Heart left ventricle (tissue), 13 donors: ENCODE measurements at regions not wholly inside any gene's neighbourhood (a gene's known extent, or its start where the extent isn't known, plus 50 kb on each side); places are given as distances from the start of the nearest gene placed in this dataset.
A peak's percentile ranks its signal among the peaks of the same experiment; 100 is the strongest.

Experiments used
- POLR2A ChIP-seq, 2 donors: fragments of 450-650 bp; IDR thresholded peaks; one replicate each; pipeline ENCODE4 v1.6.1; 2017; ENCODE audit warnings: antibody characterized with exemption in 2 of 2, mild to moderate bottlenecking in 2 of 2, moderate library complexity in 2 of 2
- TF ChIP-seq, protein P1 (sequence below), 12 donors: fragments of 200-600 bp; sonication (generic) in 4 of 12; IDR thresholded peaks; one replicate each; pipeline versions ENCODE4 v1.5.0 to v1.8.0; 2018 to 2022; ENCODE audit warnings: antibody characterized with exemption in 12 of 12, mild to moderate bottlenecking in 5 of 12
- donor health status: ischemic (EF 13 %, LVEDD 7.1; RV severe dilation, severe dysfunction).
- donor health status: DM: no; HTN: yes; CAD: no.
- donor health status: DM: no; HTN: no; CAD: no.
- donor health status: ischemic (EF 25% LVEDD 6.9; RV normal size, moderate dysfunction).
- donor health status: ischemic (EF 25% LVEDD 5.7; RV mildly dilated, moderate dysfunction).
- donor health status: ischemic (EF 35%, LVEDD 5.7; RV mildly dilated, moderate dysfunction).
- donor health status: nonischemic (EF 11% LVEDD 7.7; RV severe dilation, severe dysfunction).
- donor health status: DM: yes; HTN: yes; CAD: no.
- donor health status: PGD.
- donor health status: ischemic (EF 29% LVEDD 5.4; RV normal size, mild dysfunction).
- donor health status: nonischemic (EF 23%, LVEDD 6.1; RV moderate dilation, normal function).

GRCh38 chrY:12479382-12479781, 221.6 kb upstream of the USP9Y start:
- TF ChIP-seq, protein P1, sequence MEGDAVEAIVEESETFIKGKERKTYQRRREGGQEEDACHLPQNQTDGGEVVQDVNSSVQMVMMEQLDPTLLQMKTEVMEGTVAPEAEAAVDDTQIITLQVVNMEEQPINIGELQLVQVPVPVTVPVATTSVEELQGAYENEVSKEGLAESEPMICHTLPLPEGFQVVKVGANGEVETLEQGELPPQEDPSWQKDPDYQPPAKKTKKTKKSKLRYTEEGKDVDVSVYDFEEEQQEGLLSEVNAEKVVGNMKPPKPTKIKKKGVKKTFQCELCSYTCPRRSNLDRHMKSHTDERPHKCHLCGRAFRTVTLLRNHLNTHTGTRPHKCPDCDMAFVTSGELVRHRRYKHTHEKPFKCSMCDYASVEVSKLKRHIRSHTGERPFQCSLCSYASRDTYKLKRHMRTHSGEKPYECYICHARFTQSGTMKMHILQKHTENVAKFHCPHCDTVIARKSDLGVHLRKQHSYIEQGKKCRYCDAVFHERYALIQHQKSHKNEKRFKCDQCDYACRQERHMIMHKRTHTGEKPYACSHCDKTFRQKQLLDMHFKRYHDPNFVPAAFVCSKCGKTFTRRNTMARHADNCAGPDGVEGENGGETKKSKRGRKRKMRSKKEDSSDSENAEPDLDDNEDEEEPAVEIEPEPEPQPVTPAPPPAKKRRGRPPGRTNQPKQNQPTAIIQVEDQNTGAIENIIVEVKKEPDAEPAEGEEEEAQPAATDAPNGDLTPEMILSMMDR (IDR thresholded peaks at IDR 0.05), result peak in 6 of 12 donors; percentile 14 to 42 (median 18)
- TF ChIP-seq POLR2A (IDR thresholded peaks at IDR 0.05), result no peak
